ENCODE measurements at regions not wholly inside any gene's neighbourhood (a gene's known extent, or its start where the extent isn't known, plus 50 kb on each side); places are given as distances from the start of the nearest gene placed in this dataset.

- no peak for DNase-seq
Measured at GRCh38 chr18:2281523-2282199, 289.6 kb downstream of the METTL4 start.

- DNase-seq = no peak
Measured at GRCh38 chr18:2293109-2293839, 278.0 kb downstream of the METTL4 start.

GRCh38 chr18:2301316-2301715 lies 270.0 kb downstream of the METTL4 start:
- DNase-seq = no peak

GRCh38 chr18:2302012-2302411 lies 269.3 kb downstream of the METTL4 start:
- no peak for DNase-seq

- peak; percentile 70 for DNase-seq
Measured at GRCh38 chr18:2302628-2303516, 268.4 kb downstream of the METTL4 start.

DNA sequence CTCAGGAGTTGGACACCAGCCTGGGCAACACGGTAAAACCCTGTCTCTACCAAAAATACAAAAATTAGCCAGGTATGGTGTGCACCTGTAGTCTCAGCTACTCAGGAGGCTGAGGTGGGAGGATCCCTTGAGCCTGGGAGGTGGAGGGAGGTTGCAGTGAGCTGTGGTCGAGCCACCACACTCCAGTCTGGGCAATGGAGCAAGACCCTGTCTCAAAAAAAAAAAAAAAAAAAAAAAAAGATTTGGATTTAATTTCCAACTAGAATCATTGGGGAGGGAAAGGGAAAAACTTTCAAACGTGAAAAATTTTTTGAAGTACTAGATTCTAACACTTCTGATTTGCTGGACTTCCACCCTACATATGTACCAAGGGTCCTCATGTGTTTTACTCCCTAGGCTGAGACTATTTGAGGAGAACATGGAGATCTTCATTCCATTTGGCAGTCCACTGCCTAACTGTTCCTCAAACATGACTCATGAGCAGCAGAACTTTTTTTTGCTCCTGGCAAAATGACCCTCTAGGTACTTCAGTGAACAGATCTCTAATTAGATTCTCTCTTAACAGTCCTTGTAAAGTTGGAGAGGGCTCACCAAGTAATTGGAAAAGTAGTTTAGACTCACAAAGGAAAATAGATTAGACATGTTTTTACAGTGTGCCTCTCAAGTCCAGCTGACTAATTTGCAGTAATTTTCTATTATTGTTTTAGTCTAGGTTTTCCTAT lies 267.6 kb downstream of the METTL4 start:
- peak; percentile 34 for DNase-seq

DNA sequence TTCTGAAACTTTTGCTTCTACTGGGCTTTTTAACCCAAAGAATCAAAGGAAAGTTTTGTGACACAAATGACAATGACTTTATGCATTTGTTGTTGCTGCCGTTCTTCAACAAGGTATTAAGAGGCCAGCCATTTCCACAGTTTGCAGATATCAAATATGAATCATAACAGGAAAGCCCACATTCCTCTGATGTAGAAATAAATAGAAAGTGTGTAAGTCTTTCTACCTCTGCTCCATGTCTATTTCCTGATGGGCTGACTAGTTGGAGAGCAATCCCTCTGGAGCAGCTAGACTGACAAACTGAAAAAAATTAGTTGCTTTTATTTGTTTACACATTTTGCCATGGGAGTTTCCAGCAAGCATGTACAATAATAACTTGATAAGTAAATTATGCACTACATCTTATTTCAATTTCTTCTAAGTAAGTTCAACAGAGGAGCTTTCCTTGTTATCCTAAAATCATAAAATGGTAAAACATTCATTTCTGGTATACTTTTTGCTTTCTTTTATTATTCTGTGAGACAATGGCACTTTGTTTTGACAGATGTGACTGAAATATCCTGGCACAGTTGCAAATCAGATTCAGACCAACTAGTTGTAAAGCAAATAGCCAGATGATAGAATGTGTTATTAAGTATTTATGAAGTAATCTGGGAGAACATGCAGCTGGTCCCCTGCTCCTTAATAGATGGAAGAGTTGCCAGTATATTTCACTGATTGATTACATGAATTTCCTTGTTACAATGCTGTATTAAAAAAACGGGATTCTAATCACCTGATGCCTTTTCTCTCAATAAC lies 266.7 kb downstream of the METTL4 start:
- peak; percentile 54 for DNase-seq

- no peak for DNase-seq
Measured at GRCh38 chr18:2306606-2307005, 264.7 kb downstream of the METTL4 start.

GRCh38 chr18:2310886-2311285 lies 260.4 kb downstream of the METTL4 start:
- no peak for DNase-seq

DNA sequence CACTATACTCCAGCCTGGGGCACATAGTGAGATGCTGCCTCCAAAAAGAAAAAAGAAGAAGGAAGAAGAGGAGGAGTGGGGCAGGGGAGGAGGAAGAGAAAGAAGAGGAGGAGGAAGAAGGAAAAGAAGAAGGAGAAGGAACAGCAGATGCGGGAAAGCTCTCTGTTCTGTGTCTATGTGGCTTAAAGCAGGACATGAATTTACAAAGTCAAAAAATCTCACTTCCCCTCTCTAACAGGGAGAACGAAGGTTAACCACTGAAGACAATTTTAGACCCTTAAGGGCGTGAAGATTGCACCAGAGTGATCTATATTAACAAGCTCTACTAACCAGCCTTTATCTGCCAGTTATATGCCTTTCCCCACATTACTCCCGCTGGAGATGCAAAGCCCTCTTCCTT lies 258.9 kb downstream of the METTL4 start:
- DNase-seq = no peak

DNA sequence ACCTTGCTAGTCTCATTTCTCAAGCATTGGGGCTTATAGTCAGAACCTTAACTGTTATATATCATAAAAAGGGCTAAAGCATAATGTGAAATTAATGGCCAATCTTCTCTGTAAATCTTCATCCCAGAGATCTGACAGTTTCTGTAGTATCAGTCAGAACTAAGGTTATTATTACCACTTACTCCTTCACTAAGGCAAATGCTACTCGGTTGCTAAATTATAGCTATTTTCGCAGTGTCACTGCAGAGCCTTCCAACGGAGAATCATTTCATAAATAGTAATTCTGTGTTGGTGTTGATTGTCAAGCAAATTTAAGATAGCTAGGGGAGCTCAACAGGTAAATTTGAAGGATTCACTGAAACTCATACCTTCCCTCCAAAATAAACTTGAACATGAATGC lies 258.0 kb downstream of the METTL4 start:
- DNase-seq = no peak

- DNase-seq = no peak
Measured at GRCh38 chr18:2316082-2316750, 255.1 kb downstream of the METTL4 start.

- no peak for DNase-seq
Measured at GRCh38 chr18:2316751-2317696, 254.3 kb downstream of the METTL4 start.

DNA sequence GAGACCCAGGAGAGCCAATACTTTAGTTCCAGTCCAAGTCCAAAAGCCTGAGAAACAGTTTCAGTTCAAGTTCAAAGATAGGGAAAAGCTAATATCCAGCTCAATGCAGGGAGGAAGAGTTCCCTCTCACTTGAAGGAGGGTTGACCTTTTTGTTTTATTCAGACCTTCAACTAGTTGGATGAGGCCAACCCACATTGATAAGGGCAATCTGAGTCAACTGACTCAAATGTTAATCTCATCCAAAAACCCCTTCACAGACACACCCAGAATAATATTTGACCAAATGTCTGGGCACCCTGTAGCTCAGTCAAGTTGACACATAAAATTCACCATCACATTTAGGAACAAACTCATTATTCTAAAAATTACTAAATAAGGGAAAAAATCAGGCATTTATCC lies 246.8 kb downstream of the METTL4 start:
- no peak for DNase-seq

DNA sequence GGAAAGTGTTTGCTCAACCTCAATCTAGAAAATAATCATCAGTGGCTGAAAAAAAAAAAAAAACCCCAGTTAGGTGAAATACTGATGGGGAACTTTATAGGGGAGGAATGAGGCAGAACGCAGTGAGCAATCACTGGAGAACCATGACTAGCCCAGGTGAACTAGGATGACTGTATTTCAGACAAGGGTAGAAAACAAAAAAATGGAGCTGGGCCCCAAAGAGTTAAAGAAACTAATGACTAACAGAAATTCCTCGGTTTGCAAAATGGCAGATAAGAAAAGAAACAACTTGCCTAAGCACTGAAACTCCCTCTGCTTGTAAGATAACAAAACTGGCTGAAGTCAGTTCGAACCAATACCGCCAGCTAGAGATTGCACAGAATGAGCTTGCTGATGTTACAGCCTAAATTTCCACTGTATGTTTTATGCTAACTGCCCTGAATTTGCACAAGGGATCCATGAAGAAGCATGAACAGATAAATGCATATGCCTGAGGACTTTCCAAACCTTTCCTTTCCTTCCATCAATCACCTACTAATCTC lies 245.9 kb downstream of the METTL4 start:
- DNase-seq = no peak

DNA sequence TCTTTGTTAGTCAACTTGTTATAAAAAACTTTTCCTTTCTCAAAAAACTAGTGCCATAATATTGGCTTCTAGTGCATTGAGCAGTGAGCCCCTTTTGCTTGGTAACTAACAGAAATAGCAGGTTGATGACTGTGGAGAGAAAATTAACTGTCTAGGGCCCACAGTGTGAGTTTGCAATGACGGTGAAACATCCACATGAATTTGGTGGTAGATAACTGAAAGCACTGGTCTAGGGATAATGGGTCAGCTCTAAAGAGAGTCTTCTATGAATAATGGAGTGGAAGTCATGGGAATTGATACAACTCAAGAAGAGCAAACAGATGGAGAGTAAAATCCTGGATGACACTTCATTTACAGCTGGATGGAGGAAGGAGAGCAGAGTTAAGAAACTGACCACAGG lies 245.4 kb downstream of the METTL4 start:
- no peak for DNase-seq

- DNase-seq = no peak
Measured at GRCh38 chr18:2326999-2327398, 244.3 kb downstream of the METTL4 start.

DNA sequence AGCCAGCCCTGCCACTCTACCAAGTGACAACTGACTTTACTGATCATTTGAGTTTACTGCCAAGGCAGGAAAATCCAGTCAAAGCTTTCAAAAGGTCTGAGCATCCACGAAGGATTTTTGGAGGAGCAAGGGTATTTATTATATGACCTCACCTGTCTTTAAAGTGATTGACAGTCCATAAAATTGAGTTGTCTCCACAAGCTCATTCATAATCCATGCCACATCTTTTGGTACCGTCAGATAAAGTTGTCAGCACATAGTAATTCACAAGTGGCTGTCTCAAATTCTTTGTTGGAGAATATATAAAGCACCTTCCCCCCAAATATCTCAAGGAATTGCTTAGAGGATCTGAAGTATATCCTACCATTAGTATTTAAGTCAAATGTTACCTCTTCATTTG lies 240.5 kb downstream of the METTL4 start:
- no peak for DNase-seq

GRCh38 chr18:2331491-2331890 lies 239.8 kb downstream of the METTL4 start:
- DNase-seq = no peak

All from HCEC 1CT (cell line).